Central memory CD8-positive, alpha-beta T cell (primary cell): ENCODE measurements at regions not wholly inside any gene's neighbourhood (a gene's known extent, or its start where the extent isn't known, plus 50 kb on each side); places are given as distances from the start of the nearest gene placed in this dataset.

Source experiments
- ATAC-seq: fragments of 150-1000 bp; cut with Tn5 transposase; replicated peaks from 2 replicates; pipeline ENCODE4 v1.10.0; 2022; ENCODE audit warnings: mild to moderate bottlenecking, moderate FRiP score, moderate number of reproducible peaks; ENCODE audit not compliant: poor library complexity, severe bottlenecking; ENCODE audit errors: extremely low read depth
- DNase-seq, 2 donors: peaks; one replicate each; pipeline ENCODE4 v3.0.0; 2021; ENCODE audit warnings: low spot score in 2 of 2
- H3K27ac Mint-ChIP-seq: one replicate; pipeline ENCODE4 v1.8.0; 2022; ENCODE audit warnings: low read depth, mild to moderate bottlenecking, moderate library complexity, mixed read lengths
- H3K27me3 Mint-ChIP-seq: one replicate; pipeline ENCODE4 v1.8.0; 2022; ENCODE audit warnings: mixed read lengths
- H3K36me3 Mint-ChIP-seq: one replicate; pipeline ENCODE4 v1.8.0; 2022; ENCODE audit warnings: mild to moderate bottlenecking, moderate library complexity, mixed read lengths; ENCODE audit not compliant: insufficient read depth
- H3K4me1 Mint-ChIP-seq: one replicate; pipeline ENCODE4 v1.8.0; 2022; ENCODE audit warnings: mixed read lengths
- H3K4me3 Mint-ChIP-seq: one replicate; pipeline ENCODE4 v1.8.0; 2022; ENCODE audit warnings: mild to moderate bottlenecking, moderate library complexity, mixed read lengths
- H3K9me3 Mint-ChIP-seq: one replicate; pipeline ENCODE4 v1.8.0; 2022; ENCODE audit warnings: mixed read lengths

DNA sequence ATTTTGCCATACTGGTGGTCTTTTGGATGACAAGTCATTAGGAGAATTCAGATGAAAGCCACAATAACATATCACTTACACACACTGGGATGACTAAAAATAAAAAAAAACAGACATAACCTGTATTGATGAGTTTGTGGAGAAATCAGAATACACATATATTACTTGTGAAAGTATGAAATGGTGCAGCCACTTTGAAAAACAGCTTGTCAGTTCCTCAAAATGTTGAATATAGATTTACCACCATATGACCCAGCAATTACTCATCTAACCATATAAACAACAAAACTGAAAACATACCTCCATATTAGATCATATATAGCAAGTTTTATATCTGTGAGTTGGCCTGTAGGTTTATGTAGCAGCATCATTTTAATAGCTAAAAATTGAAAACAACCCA lies 608.7 kb downstream of the TLL1 start:
- Mint-ChIP-seq H3K4me1 (no peaks in the 10 kb centered on the region), H3K27me3 (no peaks in the 10 kb centered on the region), H3K27ac (peak overlapping the region; percentile 16), H3K4me3 (no peak overlapping the region), H3K9me3 (peaks cover 6% of the 10 kb centered on the region), H3K36me3 (no peaks in the 10 kb centered on the region)
- no peak for ATAC-seq
- no peak for DNase-seq

DNA sequence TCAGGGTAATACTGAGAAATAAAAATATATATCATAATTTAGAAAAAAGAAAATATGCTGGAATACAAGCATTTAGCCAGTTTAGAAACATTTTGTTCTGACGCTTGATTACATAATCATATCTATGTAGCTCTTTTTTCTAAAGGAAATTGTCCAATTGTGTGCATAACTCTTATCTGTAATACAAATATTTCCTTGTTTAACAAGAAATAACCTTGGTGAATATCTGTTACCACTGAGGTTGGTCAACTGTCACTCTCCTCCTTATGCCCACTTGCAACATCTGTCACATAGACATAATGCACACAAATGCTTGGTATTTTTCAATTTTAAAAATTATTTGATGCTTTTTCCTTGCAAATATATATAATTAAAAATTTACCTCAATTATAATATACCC lies 609.7 kb downstream of the TLL1 start:
- no peak for ATAC-seq

DNA sequence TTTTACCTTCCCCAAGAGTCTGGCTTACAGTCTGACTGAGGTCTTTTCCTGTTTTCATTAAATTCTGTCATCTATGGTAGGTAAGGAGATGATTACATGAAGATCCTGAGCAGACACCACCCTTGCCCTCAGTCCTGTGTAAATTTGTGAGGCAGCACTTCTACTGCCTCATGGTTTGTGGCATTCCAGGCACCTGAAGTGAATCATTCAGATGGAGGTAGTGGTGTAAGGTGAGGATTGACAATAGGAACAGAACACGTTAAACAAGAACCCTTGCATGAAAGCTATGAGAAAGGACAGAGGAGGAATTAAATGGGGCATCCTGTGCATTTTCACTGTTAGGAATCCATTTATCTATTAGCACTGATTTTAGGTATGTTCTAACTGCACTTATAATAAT lies 618.6 kb downstream of the TLL1 start:
- Mint-ChIP-seq H3K4me3 (no peak overlapping the region), H3K27me3 (no peaks in the 10 kb centered on the region), H3K4me1 (no peaks in the 10 kb centered on the region), H3K9me3 (peaks cover 10% of the 10 kb centered on the region), H3K27ac (no peak overlapping the region), H3K36me3 (no peaks in the 10 kb centered on the region)
- ATAC-seq (no peak), DNase-seq (no peak)

More for the DNA sequence above, 609.7 kb downstream of the TLL1 start:
- no peak overlapping the region for H3K4me3 Mint-ChIP-seq
- no peak for DNase-seq
- peaks cover 5% of the 10 kb centered on the region for H3K9me3 Mint-ChIP-seq
- H3K36me3 Mint-ChIP-seq, result no peaks in the 10 kb centered on the region
- H3K4me1 Mint-ChIP-seq, result no peaks in the 10 kb centered on the region
- no peak overlapping the region for H3K27ac Mint-ChIP-seq
- no peaks in the 10 kb centered on the region for H3K27me3 Mint-ChIP-seq

DNA sequence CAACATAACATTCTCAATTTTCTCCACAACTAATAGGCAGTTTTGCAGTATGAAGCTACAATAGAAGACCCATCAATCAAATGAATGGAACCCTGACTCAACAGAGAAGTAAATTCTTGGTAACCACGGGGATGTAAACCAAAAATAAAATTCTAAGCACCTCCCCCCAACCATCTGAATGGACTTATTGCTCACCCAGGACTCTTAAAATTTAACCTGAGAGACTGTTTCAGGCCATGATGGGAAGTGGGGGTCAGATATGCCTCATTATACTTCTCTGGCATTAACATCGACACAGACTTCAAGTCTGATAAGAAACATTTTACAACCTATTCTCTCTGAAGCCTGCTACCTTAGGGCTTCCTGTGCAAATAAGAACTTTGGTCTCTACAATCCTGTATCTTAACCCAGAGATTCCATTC lies 620.9 kb downstream of the TLL1 start:
- ATAC-seq (no peak), DNase-seq (no peak)
- Mint-ChIP-seq H3K4me3 (no peak overlapping the region), H3K9me3 (peaks cover 20% of the 10 kb centered on the region), H3K36me3 (no peaks in the 10 kb centered on the region), H3K4me1 (no peaks in the 10 kb centered on the region), H3K27me3 (no peaks in the 10 kb centered on the region), H3K27ac (no peak overlapping the region)

DNA sequence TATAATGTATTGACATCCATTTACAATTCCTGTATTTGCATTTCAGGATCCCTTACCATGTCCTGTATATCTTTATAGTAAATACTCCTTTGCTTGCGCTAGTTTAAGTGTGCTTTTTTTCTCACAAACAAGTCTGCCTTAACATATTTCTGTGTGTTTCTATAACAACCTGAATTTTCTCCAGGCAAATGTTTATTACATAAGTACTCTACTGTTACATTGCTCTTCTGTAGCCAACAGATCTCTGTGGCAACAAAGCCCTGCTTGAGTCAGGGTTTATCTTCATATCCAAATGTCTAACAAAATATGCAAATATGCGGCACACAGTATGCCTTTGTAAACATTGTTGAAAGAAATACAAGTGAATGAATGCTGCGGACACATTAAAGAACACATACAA lies 625.5 kb downstream of the TLL1 start:
- H3K9me3 Mint-ChIP-seq, result peaks cover 34% of the 10 kb centered on the region
- ATAC-seq (no peak), DNase-seq (no peak)
- no peaks in the 10 kb centered on the region for H3K4me1 Mint-ChIP-seq
- no peak overlapping the region for H3K4me3 Mint-ChIP-seq
- H3K27ac Mint-ChIP-seq, result no peak overlapping the region
- H3K36me3 Mint-ChIP-seq, result no peaks in the 10 kb centered on the region
- H3K27me3 Mint-ChIP-seq, result no peaks in the 10 kb centered on the region

DNA sequence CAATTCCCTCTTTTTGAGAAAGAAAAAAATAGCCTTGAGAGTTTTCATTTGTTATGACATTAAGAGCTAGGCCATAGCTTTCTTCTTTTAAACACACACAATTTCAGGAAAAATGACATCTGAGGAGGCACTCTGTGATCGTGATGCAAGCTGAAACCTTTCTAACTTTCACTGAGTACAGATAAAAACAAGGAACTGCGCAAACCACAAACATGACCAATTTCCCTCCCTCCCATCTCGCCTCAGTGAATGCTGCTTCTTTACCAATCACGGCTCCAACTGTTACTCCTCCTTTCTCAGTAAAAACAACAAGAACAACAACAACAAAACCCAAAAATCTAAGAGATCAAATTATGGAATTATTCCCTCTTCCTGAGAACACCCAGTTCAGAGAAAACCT lies 626.8 kb downstream of the TLL1 start:
- Mint-ChIP-seq H3K9me3 (peaks cover 34% of the 10 kb centered on the region), H3K36me3 (no peaks in the 10 kb centered on the region), H3K4me1 (no peaks in the 10 kb centered on the region), H3K4me3 (no peak overlapping the region), H3K27me3 (no peaks in the 10 kb centered on the region), H3K27ac (no peak overlapping the region)
- DNase-seq (no peak), ATAC-seq (no peak)

DNA sequence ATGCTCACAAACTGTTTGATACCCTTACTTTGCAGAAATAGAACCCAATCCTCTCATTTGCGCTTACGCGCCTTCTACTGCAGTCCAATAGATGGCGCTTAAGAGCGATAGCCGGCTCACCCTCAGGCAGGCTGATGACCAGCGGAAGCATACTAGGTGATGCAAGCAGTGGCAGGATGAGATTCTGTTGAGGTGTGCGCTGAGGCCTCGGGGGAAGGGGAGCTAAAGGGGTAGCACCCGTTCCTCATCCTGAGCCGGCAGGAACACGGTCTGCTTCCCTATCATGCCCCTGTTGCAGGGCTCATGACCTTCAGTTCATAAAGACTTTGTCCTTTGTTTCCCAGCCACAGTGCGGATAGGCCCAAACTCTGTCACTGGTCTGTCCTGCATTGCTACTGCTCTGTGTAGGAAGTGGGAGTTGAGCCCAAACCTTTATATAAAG lies 628.9 kb downstream of the TLL1 start:
- Mint-ChIP-seq H3K9me3 (peaks cover 36% of the 10 kb centered on the region), H3K36me3 (no peaks in the 10 kb centered on the region), H3K4me1 (no peaks in the 10 kb centered on the region), H3K27me3 (no peaks in the 10 kb centered on the region), H3K27ac (no peak overlapping the region), H3K4me3 (no peak overlapping the region)
- ATAC-seq (no peak), DNase-seq (no peak)

DNA sequence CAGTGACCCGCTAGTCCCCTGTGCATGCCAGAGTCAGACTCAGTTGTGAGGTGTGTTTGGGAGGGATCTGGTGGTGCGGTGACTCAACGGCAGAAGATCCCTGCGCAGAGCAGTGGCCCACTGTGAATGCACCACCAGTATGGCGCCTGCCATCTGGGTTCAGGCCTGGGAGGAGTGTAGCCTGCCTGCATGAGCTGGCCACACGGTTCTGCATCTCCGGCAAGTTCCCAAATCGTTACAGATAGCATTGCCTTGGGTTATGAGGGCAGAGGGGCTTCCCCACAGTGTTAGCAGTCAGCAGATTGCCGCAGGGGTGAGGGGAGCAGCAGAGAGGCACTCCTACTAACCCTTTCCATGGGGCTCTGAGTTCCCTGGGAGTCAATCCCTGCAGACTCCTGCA lies 629.6 kb downstream of the TLL1 start:
- H3K36me3 Mint-ChIP-seq, result no peaks in the 10 kb centered on the region
- H3K4me1 Mint-ChIP-seq, result no peaks in the 10 kb centered on the region
- no peak overlapping the region for H3K4me3 Mint-ChIP-seq
- DNase-seq, result no peak
- H3K9me3 Mint-ChIP-seq, result peaks cover 42% of the 10 kb centered on the region
- no peak for ATAC-seq
- no peak overlapping the region for H3K27ac Mint-ChIP-seq
- H3K27me3 Mint-ChIP-seq, result no peaks in the 10 kb centered on the region

DNA sequence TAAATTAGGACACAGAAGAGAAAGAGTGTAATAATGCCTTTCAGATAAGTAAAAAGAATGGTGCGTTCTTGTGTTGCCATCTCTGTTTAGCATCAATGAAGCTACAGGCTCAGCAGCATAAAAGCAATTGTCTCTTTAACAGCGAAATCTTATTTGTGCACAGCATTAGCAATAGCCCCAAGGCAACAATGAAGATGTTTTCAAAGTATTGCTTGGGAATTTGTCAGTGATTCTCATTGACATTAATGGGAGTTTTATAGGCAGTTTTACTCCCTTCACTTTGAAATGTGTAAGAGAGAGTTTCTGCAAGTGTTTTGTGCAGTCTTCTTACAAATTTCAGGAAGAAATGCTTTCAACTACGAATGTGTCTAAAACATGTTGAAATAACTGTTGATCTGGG lies 633.0 kb downstream of the TLL1 start:
- Mint-ChIP-seq H3K36me3 (no peaks in the 10 kb centered on the region), H3K27me3 (no peaks in the 10 kb centered on the region), H3K4me1 (no peaks in the 10 kb centered on the region), H3K4me3 (no peak overlapping the region), H3K27ac (no peak overlapping the region), H3K9me3 (peaks cover 34% of the 10 kb centered on the region)
- DNase-seq (no peak), ATAC-seq (no peak)

DNA sequence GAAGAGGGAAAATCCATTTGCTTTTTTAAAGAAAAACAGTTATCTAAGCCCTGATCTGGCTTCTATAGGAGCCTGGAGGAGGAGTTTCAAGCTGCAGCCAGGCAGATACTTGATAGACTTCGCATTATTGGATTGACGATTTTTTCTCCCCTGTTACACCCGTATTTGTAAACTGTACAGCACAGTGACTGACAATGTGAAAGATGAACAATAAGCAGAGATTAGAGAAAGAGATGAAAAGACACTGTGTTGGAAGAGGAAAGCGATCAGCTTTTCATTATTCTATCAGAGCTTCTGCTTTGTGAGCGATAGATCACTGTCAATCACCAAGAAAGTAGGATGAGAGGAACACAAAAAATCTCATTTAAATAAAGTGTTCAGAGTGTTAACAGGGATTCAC lies 639.2 kb downstream of the TLL1 start:
- Mint-ChIP-seq H3K9me3 (peaks cover 16% of the 10 kb centered on the region), H3K27ac (no peak overlapping the region), H3K36me3 (no peaks in the 10 kb centered on the region), H3K4me3 (no peak overlapping the region), H3K27me3 (no peaks in the 10 kb centered on the region), H3K4me1 (no peaks in the 10 kb centered on the region)
- no peak for ATAC-seq
- no peak for DNase-seq

DNA sequence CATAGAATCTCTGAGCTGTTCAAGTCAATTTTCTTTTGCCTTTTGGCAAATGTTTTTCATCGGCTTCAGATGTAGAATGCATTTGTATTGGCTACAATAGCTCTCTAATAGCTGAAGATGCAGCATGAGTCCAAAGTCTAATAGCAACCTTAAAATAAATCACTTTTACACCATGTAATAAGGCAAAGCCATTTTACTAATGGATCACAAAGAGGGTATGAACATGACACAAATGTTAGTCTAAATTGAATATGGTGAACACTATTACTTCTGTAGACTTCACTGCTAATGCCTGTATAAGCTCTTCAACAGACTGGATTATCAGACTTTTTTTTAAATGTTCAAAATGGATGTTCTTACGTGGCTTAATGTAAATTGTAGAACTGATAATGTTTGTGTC lies 645.3 kb downstream of the TLL1 start:
- ATAC-seq (no peak), DNase-seq (no peak)
- H3K9me3 Mint-ChIP-seq, result peaks cover 16% of the 10 kb centered on the region
- H3K27me3 Mint-ChIP-seq, result no peaks in the 10 kb centered on the region
- no peaks in the 10 kb centered on the region for H3K4me1 Mint-ChIP-seq
- H3K36me3 Mint-ChIP-seq, result no peaks in the 10 kb centered on the region
- H3K4me3 Mint-ChIP-seq, result no peak overlapping the region
- H3K27ac Mint-ChIP-seq, result no peak overlapping the region

DNA sequence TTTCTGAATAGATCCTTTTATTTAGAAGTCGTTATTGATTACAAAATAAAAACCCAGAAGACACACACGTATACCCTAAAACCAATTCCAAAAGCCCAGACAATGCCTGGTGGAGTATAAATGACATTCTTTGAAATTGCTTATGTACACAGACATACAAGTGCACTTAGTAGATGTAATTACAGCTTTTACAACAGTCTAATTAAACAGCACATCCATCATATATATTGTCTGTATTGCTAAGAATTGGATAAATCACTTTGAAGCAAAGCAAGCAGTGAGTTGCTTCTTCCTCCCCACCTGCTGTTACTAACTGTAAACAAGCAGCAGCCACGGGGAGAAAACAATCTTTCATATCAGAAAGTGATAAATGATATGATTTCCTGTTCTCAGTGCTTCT lies 645.7 kb downstream of the TLL1 start:
- DNase-seq (no peak), ATAC-seq (no peak)
- no peaks in the 10 kb centered on the region for H3K27me3 Mint-ChIP-seq
- no peaks in the 10 kb centered on the region for H3K4me1 Mint-ChIP-seq
- H3K36me3 Mint-ChIP-seq, result no peaks in the 10 kb centered on the region
- H3K9me3 Mint-ChIP-seq, result peaks cover 16% of the 10 kb centered on the region
- no peak overlapping the region for H3K4me3 Mint-ChIP-seq
- no peak overlapping the region for H3K27ac Mint-ChIP-seq

DNA sequence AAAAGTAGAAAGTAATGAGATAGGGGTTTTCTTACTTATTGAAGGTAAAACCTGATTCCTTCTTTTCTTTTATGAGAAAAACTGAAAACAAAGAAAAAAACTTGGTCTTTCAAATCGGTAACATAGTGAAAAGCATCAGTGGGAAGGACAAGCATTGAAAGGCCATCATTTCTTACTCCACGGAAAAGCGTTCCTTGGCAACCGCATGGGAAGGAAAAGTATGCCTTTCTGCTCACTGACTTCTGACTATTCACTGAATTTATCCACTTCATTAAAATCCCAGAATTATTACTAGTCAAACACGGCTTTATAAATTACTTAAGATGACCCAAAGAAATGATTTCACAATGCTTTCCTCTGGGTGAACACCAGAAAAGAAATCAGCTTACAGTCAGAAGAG lies 646.7 kb downstream of the TLL1 start:
- no peak overlapping the region for H3K4me3 Mint-ChIP-seq
- no peaks in the 10 kb centered on the region for H3K36me3 Mint-ChIP-seq
- DNase-seq (no peak), ATAC-seq (no peak)
- H3K27ac Mint-ChIP-seq, result no peak overlapping the region
- no peaks in the 10 kb centered on the region for H3K4me1 Mint-ChIP-seq
- no peaks in the 10 kb centered on the region for H3K27me3 Mint-ChIP-seq
- peaks cover 16% of the 10 kb centered on the region for H3K9me3 Mint-ChIP-seq

DNA sequence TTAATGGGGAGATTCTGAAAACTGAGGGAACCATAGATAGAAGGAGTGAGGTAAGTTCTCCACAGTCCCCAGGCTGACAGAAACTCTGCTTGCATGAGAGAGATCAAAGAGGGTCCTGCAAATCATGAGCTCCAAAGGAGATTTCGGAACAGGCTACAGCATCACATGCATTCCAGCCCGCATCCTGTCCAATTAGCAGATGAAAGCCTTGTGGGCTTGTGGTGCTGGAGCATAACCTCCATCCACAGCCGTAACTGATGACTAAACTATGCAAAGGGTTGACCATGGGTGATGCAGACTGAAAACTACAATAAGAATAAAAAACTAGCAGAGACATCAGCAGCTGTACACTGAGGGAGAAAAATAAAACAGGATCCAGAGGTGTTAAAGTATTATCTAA lies 654.5 kb downstream of the TLL1 start:
- Mint-ChIP-seq H3K4me1 (no peaks in the 10 kb centered on the region), H3K4me3 (no peak overlapping the region), H3K9me3 (peaks cover 15% of the 10 kb centered on the region), H3K27me3 (no peaks in the 10 kb centered on the region), H3K27ac (no peak overlapping the region), H3K36me3 (no peaks in the 10 kb centered on the region)
- DNase-seq, result no peak
- no peak for ATAC-seq
